Mesenchymal stem cell (in vitro differentiated cells and primary cell): ENCODE measurements at regions not wholly inside any gene's neighbourhood (a gene's known extent, or its start where the extent isn't known, plus 50 kb on each side); places are given as distances from the start of the nearest gene placed in this dataset.

ENCODE experiments used
- DNase-seq: peaks from one replicate; pipeline ENCODE4 v3.0.0-alpha.2; 2013
- H2AFZ ChIP-seq: one replicate; pipeline ENCODE4 v1.6.1; 2013; ENCODE audit warnings: low read depth, mild to moderate bottlenecking, control low read depth, inconsistent platforms, low read length, moderate library complexity
- H2AK5ac ChIP-seq: 2 replicates; pipeline ENCODE4 v1.6.1; 2013; ENCODE audit warnings: low read length, moderate library complexity, mild to moderate bottlenecking, inconsistent platforms; ENCODE audit not compliant: severe bottlenecking
- H2BK120ac ChIP-seq: one replicate; pipeline ENCODE4 v1.6.1; 2013; ENCODE audit warnings: low read depth, mild to moderate bottlenecking, inconsistent platforms, low read length, moderate library complexity
- H2BK12ac ChIP-seq, 2 experiments: one replicate each; pipeline ENCODE4 v1.6.1; 2013; ENCODE audit warnings: inconsistent platforms in 2 of 2, low read length in 2 of 2, mild to moderate bottlenecking in 2 of 2, moderate library complexity in 2 of 2, control low read depth in 1 of 2
- H2BK15ac ChIP-seq: one replicate; pipeline ENCODE4 v1.6.1; 2013; ENCODE audit warnings: mild to moderate bottlenecking, low read depth, inconsistent platforms; ENCODE audit not compliant: poor library complexity, severe bottlenecking
- H2BK5ac ChIP-seq: 2 replicates; pipeline ENCODE4 v1.6.1; 2013; ENCODE audit warnings: low read depth, mild to moderate bottlenecking, low read length, control low read depth, inconsistent platforms; ENCODE audit not compliant: poor library complexity, severe bottlenecking
- H3K14ac ChIP-seq, 2 experiments: one replicate each; pipeline ENCODE4 v1.6.1; 2013; ENCODE audit warnings: inconsistent platforms in 2 of 2, low read length in 2 of 2, control low read depth in 1 of 2, mild to moderate bottlenecking in 1 of 2, moderate library complexity in 1 of 2
- H3K18ac ChIP-seq, 2 experiments: one replicate each; pipeline ENCODE4 v1.6.1; 2013; ENCODE audit warnings: inconsistent platforms in 2 of 2, low read length in 2 of 2, control low read depth in 1 of 2, low read depth in 1 of 2, mild to moderate bottlenecking in 1 of 2
- H3K23ac ChIP-seq, 2 experiments: one replicate each; pipeline ENCODE4 v1.6.1; 2013; ENCODE audit warnings: inconsistent platforms in 2 of 2, low read length in 2 of 2, mild to moderate bottlenecking in 2 of 2, moderate library complexity in 2 of 2, control low read depth in 1 of 2
- H3K27ac ChIP-seq: 2 replicates; pipeline ENCODE4 v1.5.1; 2013; ENCODE audit warnings: mild to moderate bottlenecking, moderate library complexity, low read length, control low read depth, inconsistent platforms; ENCODE audit not compliant: poor library complexity, severe bottlenecking
- H3K27me3 ChIP-seq, 2 experiments: 2 replicates each; pipeline versions ENCODE4 v1.6.1 to v1.7.0; 2013; ENCODE audit warnings: low read length in 2 of 2, mild to moderate bottlenecking in 2 of 2, moderate library complexity in 2 of 2, control low read depth in 1 of 2, inconsistent platforms in 1 of 2; ENCODE audit not compliant: control insufficient read depth in 1 of 2, insufficient read depth in 1 of 2
- H3K36me3 ChIP-seq, 2 experiments: 2 replicates each; pipeline versions ENCODE4 v1.6.1 to v1.7.0; 2013; ENCODE audit warnings: low read length in 2 of 2, control low read depth in 1 of 2, inconsistent platforms in 1 of 2, low read depth in 1 of 2, mild to moderate bottlenecking in 1 of 2; ENCODE audit not compliant: insufficient read depth in 2 of 2, control insufficient read depth in 1 of 2
- H3K4ac ChIP-seq, 2 experiments: one replicate each; pipeline ENCODE4 v1.6.1; 2013; ENCODE audit warnings: inconsistent platforms in 2 of 2, low read length in 2 of 2, mild to moderate bottlenecking in 2 of 2, moderate library complexity in 2 of 2, control low read depth in 1 of 2, low read depth in 1 of 2
- H3K4me1 ChIP-seq: 2 replicates; pipeline ENCODE4 v1.6.1; 2013; ENCODE audit warnings: low read depth, low read length, control low read depth; ENCODE audit not compliant: control insufficient read depth, insufficient read depth
- H3K4me2 ChIP-seq: 2 replicates; pipeline ENCODE4 v1.6.1; 2013; ENCODE audit warnings: low read length, mild to moderate bottlenecking, inconsistent platforms; ENCODE audit not compliant: poor library complexity, severe bottlenecking
- H3K4me3 ChIP-seq, 2 experiments: 2 replicates each; pipeline versions ENCODE4 v1.5.1 to v1.7.0; 2013; ENCODE audit warnings: low read length in 2 of 2, mild to moderate bottlenecking in 2 of 2, control low read depth in 1 of 2, low read depth in 1 of 2; ENCODE audit not compliant: insufficient read depth in 1 of 2
- H3K79me1 ChIP-seq: replicated peaks from 2 replicates; pipeline ENCODE4 v1.6.1; 2013; ENCODE audit warnings: mild to moderate bottlenecking, control low read depth, low read length, inconsistent platforms; ENCODE audit not compliant: poor library complexity, severe bottlenecking
- H3K9ac ChIP-seq: 2 replicates; pipeline ENCODE4 v1.7.0; 2013; ENCODE audit warnings: mild to moderate bottlenecking, low read length, moderate library complexity
- H3K9me3 ChIP-seq: 2 replicates; pipeline ENCODE4 v1.7.0; 2013; ENCODE audit warnings: mild to moderate bottlenecking, low read length; ENCODE audit not compliant: control insufficient read depth
- H4K8ac ChIP-seq: one replicate; pipeline ENCODE4 v1.6.1; 2013; ENCODE audit warnings: inconsistent platforms, mild to moderate bottlenecking, low read length, moderate library complexity
- H4K91ac ChIP-seq: one replicate; pipeline ENCODE4 v1.6.1; 2013; ENCODE audit warnings: mild to moderate bottlenecking, low read length, inconsistent platforms
- WGBS: methylation state at CpG from one replicate; pipeline ENCODE4 v1.1.7; 2013; ENCODE audit warnings: mixed read lengths; 5-methylcytosine and 5-hydroxymethylcytosine counted together

GRCh38 chr6:125655511-125655910 is 93.9 kb upstream of the HEY2 start:
- no peaks in the 10 kb centered on the region for H3K4me1 ChIP-seq
- no peak overlapping the region for H3K4ac ChIP-seq
- H3K9ac ChIP-seq: no peak overlapping the region
- H3K23ac ChIP-seq: no peak overlapping the region
- H3K18ac ChIP-seq: no peak overlapping the region
- no peak overlapping the region for H2BK15ac ChIP-seq
- H2AFZ ChIP-seq: no peak overlapping the region
- H4K8ac ChIP-seq: no peak overlapping the region
- no peaks in the 10 kb centered on the region for H3K27me3 ChIP-seq
- no peak for DNase-seq
- H3K9me3 ChIP-seq: no peaks in the 10 kb centered on the region
- no peak overlapping the region for H2AK5ac ChIP-seq
- no CpG with 5 or more reads among the region's 1 CpG for WGBS
- no peak overlapping the region for H4K91ac ChIP-seq
- H3K79me1 ChIP-seq: no peaks in the 10 kb centered on the region
- H2BK12ac ChIP-seq: no peak overlapping the region
- no peak overlapping the region for H3K27ac ChIP-seq
- H3K14ac ChIP-seq: no peak overlapping the region
- no peak overlapping the region for H3K4me2 ChIP-seq
- H2BK120ac ChIP-seq: no peak overlapping the region
- no peaks in the 10 kb centered on the region for H3K36me3 ChIP-seq
- H2BK5ac ChIP-seq: no peak overlapping the region
- H3K4me3 ChIP-seq: no peak overlapping the region

- H3K36me3 ChIP-seq: no peaks in the 10 kb centered on the region
- H3K4me1 ChIP-seq: no peaks in the 10 kb centered on the region
- no peak overlapping the region for H2BK15ac ChIP-seq
- H3K4me3 ChIP-seq: no peak overlapping the region
- no peak overlapping the region for H3K4ac ChIP-seq
- DNase-seq: no peak
- H3K27me3 ChIP-seq: no peaks in the 10 kb centered on the region
- H3K23ac ChIP-seq: no peak overlapping the region
- H3K27ac ChIP-seq: no peak overlapping the region
- H2BK120ac ChIP-seq: no peak overlapping the region
- H2AFZ ChIP-seq: no peak overlapping the region
- H3K4me2 ChIP-seq: no peak overlapping the region
- 92% methylated on average over 5 of the region's 5 CpGs for WGBS
- no peaks in the 10 kb centered on the region for H3K9me3 ChIP-seq
- no peak overlapping the region for H2AK5ac ChIP-seq
- no peak overlapping the region for H3K18ac ChIP-seq
- no peak overlapping the region for H3K14ac ChIP-seq
- H3K79me1 ChIP-seq: no peaks in the 10 kb centered on the region
- H3K9ac ChIP-seq: no peak overlapping the region
- no peak overlapping the region for H2BK12ac ChIP-seq
- H4K8ac ChIP-seq: no peak overlapping the region
- no peak overlapping the region for H2BK5ac ChIP-seq
- H4K91ac ChIP-seq: no peak overlapping the region
Observed at GRCh38 chr6:125656287-125656870, 93.1 kb upstream of the HEY2 start.

- Histone ChIP-seq H3K4me3 (no peak overlapping the region), H3K4me2 (no peak overlapping the region), H3K9me3 (no peaks in the 10 kb centered on the region), H3K14ac (no peak overlapping the region), H3K79me1 (no peaks in the 10 kb centered on the region), H3K4ac (no peak overlapping the region), H3K9ac (no peak overlapping the region), H3K36me3 (no peaks in the 10 kb centered on the region), H2BK15ac (no peak overlapping the region), H3K27me3 (no peaks in the 10 kb centered on the region), H3K23ac (no peak overlapping the region), H2AFZ (no peak overlapping the region), H2BK5ac (no peak overlapping the region), H2AK5ac (no peak overlapping the region), H2BK12ac (no peak overlapping the region), H2BK120ac (no peak overlapping the region), H3K18ac (no peak overlapping the region), H4K8ac (no peak overlapping the region), H4K91ac (no peak overlapping the region), H3K4me1 (no peaks in the 10 kb centered on the region), H3K27ac (no peak overlapping the region)
- 79% methylated on average over 4 of the region's 5 CpGs for WGBS
- DNase-seq: no peak
Observed at GRCh38 chr6:125658136-125658535, 91.3 kb upstream of the HEY2 start.

GRCh38 chr6:125658759-125659431 is 90.5 kb upstream of the HEY2 start:
- 64% methylated on average over 3 of the region's 4 CpGs for WGBS
- H3K9me3 ChIP-seq: no peaks in the 10 kb centered on the region
- H2BK15ac ChIP-seq: no peak overlapping the region
- H4K8ac ChIP-seq: no peak overlapping the region
- no peak overlapping the region for H3K9ac ChIP-seq
- H3K4me3 ChIP-seq: no peak overlapping the region
- H3K4ac ChIP-seq: no peak overlapping the region
- H3K18ac ChIP-seq: no peak overlapping the region
- H2BK5ac ChIP-seq: no peak overlapping the region
- H3K4me1 ChIP-seq: no peaks in the 10 kb centered on the region
- H4K91ac ChIP-seq: no peak overlapping the region
- H3K27me3 ChIP-seq: no peaks in the 10 kb centered on the region
- no peaks in the 10 kb centered on the region for H3K79me1 ChIP-seq
- H3K4me2 ChIP-seq: no peak overlapping the region
- no peak overlapping the region for H3K27ac ChIP-seq
- H3K36me3 ChIP-seq: no peaks in the 10 kb centered on the region
- H2AFZ ChIP-seq: no peak overlapping the region
- no peak overlapping the region for H3K14ac ChIP-seq
- H2AK5ac ChIP-seq: no peak overlapping the region
- no peak overlapping the region for H2BK12ac ChIP-seq
- no peak overlapping the region for H2BK120ac ChIP-seq
- DNase-seq: no peak
- H3K23ac ChIP-seq: no peak overlapping the region
